Loucy (cell line): ENCODE measurements at regions not wholly inside any gene's neighbourhood (a gene's known extent, or its start where the extent isn't known, plus 50 kb on each side); places are given as distances from the start of the nearest gene placed in this dataset.

Source experiments
- H2AFZ ChIP-seq: fragments of 200-600 bp; sonication (generic); 2 replicates; pipeline ENCODE4 v1.6.0; 2016; ENCODE audit warnings: antibody characterized with exemption, mild to moderate bottlenecking, low read length, moderate library complexity
- H3F3A ChIP-seq: fragments of 200-600 bp; 2 replicates; pipeline ENCODE4 v1.6.0; 2016; ENCODE audit warnings: antibody characterized with exemption, low read depth, mild to moderate bottlenecking
- H3K27me3 ChIP-seq: fragments of 200-600 bp; sonication (generic); 2 replicates; pipeline ENCODE4 v1.6.1; 2014; ENCODE audit warnings: low read length, mild to moderate bottlenecking; ENCODE audit not compliant: insufficient read depth, poor library complexity, severe bottlenecking
- H3K36me3 ChIP-seq: fragments of 200-600 bp; sonication (generic); 2 replicates; pipeline ENCODE4 v1.6.1; 2016; ENCODE audit warnings: low read length; ENCODE audit not compliant: insufficient read depth
- H3K4me1 ChIP-seq: fragments of 200-600 bp; sonication (generic); 2 replicates; pipeline ENCODE4 v1.5.1; 2014; ENCODE audit warnings: low read length, mild to moderate bottlenecking; ENCODE audit not compliant: insufficient read depth, poor library complexity, severe bottlenecking
- H3K4me2 ChIP-seq: fragments of 200-600 bp; sonication (generic); 2 replicates; pipeline ENCODE4 v1.6.0; 2014; ENCODE audit warnings: antibody characterized with exemption, low read length, low read depth, mild to moderate bottlenecking; ENCODE audit not compliant: poor library complexity, severe bottlenecking
- H3K4me3 ChIP-seq: fragments of 200-600 bp; sonication (generic); 2 replicates; pipeline ENCODE4 v1.5.1; 2014; ENCODE audit warnings: low read length, mild to moderate bottlenecking, mixed read lengths; ENCODE audit not compliant: poor library complexity, severe bottlenecking
- H3K79me2 ChIP-seq: fragments of 200-600 bp; sonication (generic); 2 replicates; pipeline ENCODE4 v1.6.1; 2014; ENCODE audit warnings: low read length; ENCODE audit not compliant: insufficient read depth
- H3K9ac ChIP-seq: fragments of 200-600 bp; sonication (generic); 2 replicates; pipeline ENCODE4 v1.6.0; 2014; ENCODE audit warnings: mild to moderate bottlenecking, low read depth, low read length, moderate library complexity; ENCODE audit not compliant: poor library complexity, severe bottlenecking
- H3K9me2 ChIP-seq: fragments of 200-600 bp; sonication (generic); replicated peaks from 2 replicates; pipeline ENCODE4 v1.6.1; 2016; ENCODE audit warnings: low read depth, low read length, mixed read lengths
- H3K9me3 ChIP-seq: fragments of 200-600 bp; sonication (generic); 2 replicates; pipeline ENCODE4 v1.6.1; 2014; ENCODE audit warnings: mild to moderate bottlenecking, antibody characterized with exemption, low read length, low read depth; ENCODE audit not compliant: insufficient read depth
- H4K20me1 ChIP-seq: fragments of 200-600 bp; sonication (generic); 2 replicates; pipeline ENCODE4 v1.6.0; 2014; ENCODE audit warnings: antibody characterized with exemption, low read length, mild to moderate bottlenecking; ENCODE audit not compliant: insufficient read depth, poor library complexity, severe bottlenecking
- EZH2phosphoT487 ChIP-seq: fragments of 200-600 bp; IDR thresholded peaks from 2 replicates; pipeline ENCODE4 v1.6.1; 2018; ENCODE audit warnings: antibody characterized with exemption, mild to moderate bottlenecking, moderate library complexity, borderline replicate concordance
- TF ChIP-seq, protein P1 (sequence below): fragments of 200-600 bp; sonication (generic); conservative IDR thresholded peaks from 2 replicates; pipeline ENCODE4 v1.5.1; 2014; ENCODE audit warnings: mild to moderate bottlenecking, antibody characterized with exemption, low read length

DNA sequence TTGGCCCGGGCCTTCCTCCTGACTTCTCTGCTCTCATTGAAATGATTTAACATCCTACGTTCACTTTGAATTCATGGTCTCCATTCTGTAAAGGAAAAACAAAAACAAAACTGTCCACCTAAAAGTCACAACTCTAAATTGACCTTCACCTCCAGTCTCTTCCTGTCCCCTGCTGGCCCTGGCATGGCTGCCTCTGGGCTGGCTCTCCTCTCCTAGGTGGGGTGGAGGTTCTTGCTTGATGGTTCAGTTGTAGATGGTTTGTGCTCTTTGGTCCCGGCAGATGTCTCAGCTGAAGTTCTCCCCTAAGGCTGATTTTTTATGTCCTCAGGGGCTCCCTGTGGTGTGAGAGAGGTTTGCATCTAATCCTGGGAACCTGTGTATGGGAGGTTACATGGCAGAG is 121.1 kb downstream of the ACKR3 start:
- no peak for TF ChIP-seq EZH2phosphoT487
- TF ChIP-seq, protein P1, sequence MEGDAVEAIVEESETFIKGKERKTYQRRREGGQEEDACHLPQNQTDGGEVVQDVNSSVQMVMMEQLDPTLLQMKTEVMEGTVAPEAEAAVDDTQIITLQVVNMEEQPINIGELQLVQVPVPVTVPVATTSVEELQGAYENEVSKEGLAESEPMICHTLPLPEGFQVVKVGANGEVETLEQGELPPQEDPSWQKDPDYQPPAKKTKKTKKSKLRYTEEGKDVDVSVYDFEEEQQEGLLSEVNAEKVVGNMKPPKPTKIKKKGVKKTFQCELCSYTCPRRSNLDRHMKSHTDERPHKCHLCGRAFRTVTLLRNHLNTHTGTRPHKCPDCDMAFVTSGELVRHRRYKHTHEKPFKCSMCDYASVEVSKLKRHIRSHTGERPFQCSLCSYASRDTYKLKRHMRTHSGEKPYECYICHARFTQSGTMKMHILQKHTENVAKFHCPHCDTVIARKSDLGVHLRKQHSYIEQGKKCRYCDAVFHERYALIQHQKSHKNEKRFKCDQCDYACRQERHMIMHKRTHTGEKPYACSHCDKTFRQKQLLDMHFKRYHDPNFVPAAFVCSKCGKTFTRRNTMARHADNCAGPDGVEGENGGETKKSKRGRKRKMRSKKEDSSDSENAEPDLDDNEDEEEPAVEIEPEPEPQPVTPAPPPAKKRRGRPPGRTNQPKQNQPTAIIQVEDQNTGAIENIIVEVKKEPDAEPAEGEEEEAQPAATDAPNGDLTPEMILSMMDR: no peak
- Histone ChIP-seq H3K4me3 (no peak overlapping the region), H3K9me2 (no peaks in the 10 kb centered on the region), H3K4me2 (no peak overlapping the region), H3K79me2 (no peaks in the 10 kb centered on the region), H3K4me1 (peaks cover 5% of the 10 kb centered on the region), H3K27me3 (no peaks in the 10 kb centered on the region), H3K9ac (no peak overlapping the region), H2AFZ (no peak overlapping the region), H4K20me1 (no peaks in the 10 kb centered on the region), H3K36me3 (no peaks in the 10 kb centered on the region), H3F3A (no peaks in the 10 kb centered on the region), H3K9me3 (no peaks in the 10 kb centered on the region)

DNA sequence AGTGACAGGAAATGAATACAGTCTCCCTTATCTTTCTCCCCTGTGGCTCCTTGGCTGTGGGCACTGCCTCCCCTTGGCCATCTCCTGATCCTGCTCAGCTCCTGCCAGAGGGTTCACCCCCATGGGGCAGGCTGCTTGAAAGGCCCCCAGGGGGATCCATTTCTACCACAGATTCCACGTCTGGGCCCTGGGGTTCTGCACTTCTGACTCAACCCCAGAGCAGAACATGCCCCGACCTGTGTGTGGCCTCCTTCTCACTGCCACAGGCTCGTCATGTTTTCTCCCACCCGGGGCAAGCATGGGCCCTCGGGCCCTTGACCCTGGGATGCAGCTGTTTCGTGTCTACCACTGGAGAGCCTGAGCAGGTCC is 122.2 kb downstream of the ACKR3 start:
- H4K20me1 ChIP-seq: no peaks in the 10 kb centered on the region
- no peaks in the 10 kb centered on the region for H3F3A ChIP-seq
- H2AFZ ChIP-seq: no peak overlapping the region
- no peak overlapping the region for H3K4me2 ChIP-seq
- H3K79me2 ChIP-seq: no peaks in the 10 kb centered on the region
- TF ChIP-seq EZH2phosphoT487: no peak
- TF ChIP-seq, protein P1: no peak
- no peaks in the 10 kb centered on the region for H3K36me3 ChIP-seq
- H3K27me3 ChIP-seq: no peaks in the 10 kb centered on the region
- no peaks in the 10 kb centered on the region for H3K9me3 ChIP-seq
- H3K4me1 ChIP-seq: peaks cover 4% of the 10 kb centered on the region
- no peak overlapping the region for H3K4me3 ChIP-seq
- H3K9me2 ChIP-seq: no peaks in the 10 kb centered on the region
- no peak overlapping the region for H3K9ac ChIP-seq

DNA sequence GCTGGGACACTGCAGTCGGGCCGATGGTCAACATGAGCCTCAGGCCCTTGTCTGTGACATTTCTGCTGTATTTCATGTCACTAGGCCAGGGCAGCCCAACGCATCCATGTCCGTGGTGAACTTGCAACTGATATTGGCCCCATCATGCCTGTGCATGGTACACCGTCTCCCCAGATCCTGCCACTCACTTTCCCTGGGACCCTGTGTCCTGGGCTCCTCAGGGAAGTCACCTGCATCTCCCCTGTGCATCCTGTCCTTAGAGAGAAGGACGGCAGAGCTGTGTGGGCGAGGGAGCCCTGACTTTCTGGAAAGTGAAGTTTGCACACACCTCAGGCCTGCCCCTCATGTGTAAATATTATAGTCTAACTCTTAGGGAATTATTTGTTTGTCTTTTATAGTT is 123.3 kb downstream of the ACKR3 start:
- no peaks in the 10 kb centered on the region for H3K9me2 ChIP-seq
- H3K79me2 ChIP-seq: no peaks in the 10 kb centered on the region
- H3K4me2 ChIP-seq: no peak overlapping the region
- H2AFZ ChIP-seq: no peak overlapping the region
- no peak overlapping the region for H3K9ac ChIP-seq
- no peaks in the 10 kb centered on the region for H3K27me3 ChIP-seq
- TF ChIP-seq EZH2phosphoT487: no peak
- TF ChIP-seq, protein P1: no peak
- no peaks in the 10 kb centered on the region for H4K20me1 ChIP-seq
- H3K9me3 ChIP-seq: no peaks in the 10 kb centered on the region
- no peaks in the 10 kb centered on the region for H3K36me3 ChIP-seq
- H3F3A ChIP-seq: no peaks in the 10 kb centered on the region
- no peaks in the 10 kb centered on the region for H3K4me1 ChIP-seq
- no peak overlapping the region for H3K4me3 ChIP-seq
